GM19035 (cell line): ENCODE measurements at regions not wholly inside any gene's neighbourhood (a gene's known extent, or its start where the extent isn't known, plus 50 kb on each side); places are given as distances from the start of the nearest gene placed in this dataset.
"Not testable (repeated sequence)": the region's sequence is repeated elsewhere in the genome, so short reads cannot be mapped to it uniquely, and the experiment has no call there.

Source experiments
- ATAC-seq: cut with Tn5 transposase; IDR thresholded peaks from one replicate; pipeline ENCODE4 v1.9.1; 2021; ENCODE audit not compliant: unreplicated experiment

GRCh38 chr1:165147799-165148198 is 208.7 kb downstream of the LMX1A start:
- ATAC-seq = no peak

GRCh38 chr1:165144757-165145397 is 211.6 kb downstream of the LMX1A start:
- ATAC-seq = no peak

DNA sequence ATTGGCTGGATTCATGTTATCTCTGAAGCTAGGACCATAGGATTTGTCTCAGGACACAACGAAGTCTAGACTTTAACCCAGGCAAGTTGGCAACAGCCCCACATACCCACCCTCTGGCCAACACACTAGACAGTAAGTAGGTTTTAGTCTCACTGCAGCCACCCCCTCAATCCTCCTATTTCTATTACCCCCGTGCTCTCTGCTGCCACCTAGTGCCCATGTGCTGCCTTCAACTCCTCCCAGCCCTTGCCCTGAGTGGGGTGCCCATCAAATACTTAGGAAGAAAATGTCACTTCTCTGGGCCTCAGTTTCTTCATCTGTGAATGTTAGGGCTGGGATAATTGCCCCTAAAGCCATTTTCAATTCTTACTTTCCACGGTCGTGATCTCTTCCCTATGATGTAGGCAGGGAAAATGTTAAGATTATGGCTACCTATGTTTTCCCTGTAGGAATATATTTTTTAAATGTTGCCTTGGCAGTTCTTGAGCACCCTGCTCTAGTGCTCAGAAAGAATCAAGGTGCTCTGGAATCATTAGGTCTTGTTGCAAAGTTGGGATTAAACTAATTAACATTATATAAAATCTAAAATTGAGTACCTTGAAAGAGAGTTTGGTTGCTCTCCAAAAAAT is 213.0 kb downstream of the LMX1A start:
- no peak for ATAC-seq

GRCh38 chr1:165138960-165139359 is 217.6 kb downstream of the LMX1A start:
- no peak for ATAC-seq

GRCh38 chr1:165137551-165138316 is 218.8 kb downstream of the LMX1A start:
- ATAC-seq = no peak

DNA sequence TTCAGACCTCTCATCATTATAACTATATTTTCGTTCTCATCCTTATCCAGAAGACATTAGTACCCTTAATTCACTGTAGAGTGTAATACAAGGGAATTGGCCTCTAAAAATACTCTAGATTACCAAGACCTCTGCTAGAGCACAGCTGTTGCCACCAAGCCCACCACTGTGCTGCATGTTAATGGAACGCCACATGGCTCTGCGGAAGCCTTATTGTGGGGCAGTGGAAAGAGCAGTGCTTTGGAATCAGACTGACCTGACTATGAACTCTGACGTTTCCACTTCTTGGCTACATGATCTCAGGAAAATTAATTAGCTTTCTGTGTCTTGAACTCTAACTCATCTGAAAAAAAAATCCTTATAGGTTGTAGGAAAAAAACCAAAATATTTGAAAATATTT is 222.1 kb downstream of the LMX1A start:
- ATAC-seq = no peak

DNA sequence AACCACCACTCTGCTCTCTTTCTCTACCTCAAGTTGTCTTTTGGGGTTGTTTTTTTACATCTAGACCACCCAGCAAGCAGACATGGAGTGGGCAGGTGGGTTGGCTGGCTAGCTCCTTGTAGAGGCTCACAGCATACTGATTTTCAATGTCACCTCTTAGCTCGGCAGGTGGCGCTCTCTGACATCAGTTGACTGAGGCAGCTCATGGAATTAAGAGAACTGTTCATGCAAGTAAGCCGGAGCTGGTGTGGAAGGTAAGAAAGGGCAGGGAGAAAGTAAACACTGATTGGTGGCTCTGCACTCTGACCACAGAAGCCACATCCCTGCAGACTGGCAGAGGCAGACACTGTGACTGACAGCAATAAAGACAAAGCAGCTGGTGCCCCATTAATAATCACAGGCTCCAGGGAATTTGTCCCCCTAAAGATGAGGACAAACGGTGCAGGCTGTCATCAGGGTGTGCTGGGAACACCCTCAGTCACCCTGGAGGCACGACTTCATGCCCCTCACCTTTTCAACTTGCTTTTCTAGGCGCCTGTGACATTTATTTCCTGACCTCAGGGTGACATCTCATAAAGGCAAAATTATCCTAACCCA is 226.8 kb downstream of the LMX1A start:
- ATAC-seq = peak; percentile 70

DNA sequence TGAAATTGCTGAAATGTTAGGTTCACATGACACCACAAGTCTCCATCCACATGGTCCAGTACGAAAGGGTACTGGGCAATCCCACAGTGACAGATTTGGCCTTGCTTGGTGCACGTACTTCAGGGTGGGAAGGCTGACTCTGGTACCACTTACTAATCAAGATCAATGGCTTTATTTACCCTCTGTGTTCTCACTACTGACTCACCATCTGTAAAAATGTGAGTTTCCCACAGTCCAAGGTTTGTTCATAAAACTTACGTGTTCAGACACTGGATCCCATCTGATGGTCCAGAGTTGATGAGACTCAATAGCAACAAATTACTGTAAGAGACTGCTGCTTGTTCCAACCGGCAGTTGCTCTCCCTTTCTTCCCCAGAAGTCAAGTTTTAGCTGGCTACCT is 231.7 kb downstream of the LMX1A start:
- ATAC-seq = no peak

DNA sequence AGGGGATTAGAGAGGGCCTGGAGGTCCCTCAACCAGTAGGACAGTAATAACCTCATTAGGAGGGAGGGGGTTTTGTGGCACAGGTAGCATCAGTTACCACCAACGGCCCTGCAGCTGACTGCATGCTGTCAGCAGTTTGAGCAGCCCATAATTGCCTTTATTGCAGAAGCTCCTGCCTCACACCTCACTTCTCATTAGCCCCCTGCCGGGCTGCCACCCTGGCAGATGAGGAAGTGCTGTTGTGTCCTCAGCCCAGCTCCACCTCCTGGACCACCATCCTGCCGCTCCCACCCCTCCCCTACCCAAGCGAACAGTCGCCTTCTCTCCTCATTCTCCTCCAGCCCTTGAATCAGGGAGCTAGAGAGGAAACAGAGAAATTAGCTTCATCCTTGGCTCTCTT is 237.4 kb downstream of the LMX1A start:
- no peak for ATAC-seq

DNA sequence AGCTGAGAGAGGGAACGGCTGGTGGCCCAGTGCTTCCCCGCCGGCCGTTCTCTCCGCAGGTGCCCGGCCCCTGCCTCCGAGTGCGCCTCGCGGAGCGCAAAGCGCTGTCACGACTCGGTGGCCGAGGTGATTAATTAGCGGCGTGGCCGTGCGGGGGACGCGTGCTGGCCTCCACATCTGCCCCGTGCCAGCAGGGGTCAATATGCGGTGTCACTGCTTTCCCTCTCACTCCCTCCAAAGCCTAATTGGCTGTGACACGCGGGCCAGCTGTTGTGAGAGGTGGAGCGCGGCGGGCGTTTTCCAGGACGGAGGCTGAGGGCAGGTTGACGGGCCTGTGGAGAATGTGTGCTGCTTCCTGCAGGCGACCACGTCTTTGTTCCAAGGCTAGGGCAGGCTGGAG is 239.0 kb downstream of the LMX1A start:
- no peak for ATAC-seq

- no peak for ATAC-seq
These were observed 239.8 kb downstream of the LMX1A start for GRCh38 chr1:165116732-165117131.

- no peak for ATAC-seq
These were observed 240.3 kb downstream of the LMX1A start for GRCh38 chr1:165116171-165116570.

DNA sequence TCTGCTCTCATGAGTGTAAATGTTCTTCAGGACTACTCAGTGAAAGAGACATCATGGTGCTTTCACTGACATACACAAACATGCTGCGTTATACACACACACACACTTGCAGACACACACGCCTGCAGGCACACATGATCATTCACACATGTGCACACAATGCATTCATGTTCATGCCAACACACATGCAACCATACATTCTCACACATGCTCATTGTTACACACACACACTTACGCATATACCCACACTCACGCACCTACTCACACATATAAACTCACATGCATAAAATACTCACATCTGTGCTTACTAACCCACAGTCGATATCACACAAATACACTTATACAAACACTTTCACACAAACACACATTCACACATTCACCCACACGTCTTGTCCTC is 241.6 kb downstream of the LMX1A start:
- ATAC-seq = no peak

- ATAC-seq = no peak
These were observed 242.3 kb downstream of the LMX1A start for GRCh38 chr1:165114022-165114888.

DNA sequence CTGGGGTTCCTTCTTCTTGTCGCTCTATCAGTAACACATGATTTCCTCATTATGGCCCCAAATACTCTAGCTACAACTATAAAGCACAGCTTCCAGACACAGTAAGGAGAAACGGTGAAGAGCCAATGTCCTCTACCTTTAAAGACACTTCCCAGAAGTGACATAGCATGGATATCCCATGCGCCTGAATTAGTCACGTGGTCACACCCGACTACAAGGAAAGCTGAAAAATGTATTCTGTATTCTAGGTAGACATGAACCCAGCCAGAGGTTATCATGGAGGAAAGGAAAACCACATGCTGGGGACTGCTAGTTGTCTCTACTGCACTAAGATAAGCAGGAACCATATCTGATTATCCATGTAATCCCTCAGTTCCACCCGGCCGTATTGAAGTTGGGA is 244.3 kb downstream of the LMX1A start:
- ATAC-seq = no peak

GRCh38 chr1:165109013-165109412 is 247.5 kb downstream of the LMX1A start:
- ATAC-seq = no peak

DNA sequence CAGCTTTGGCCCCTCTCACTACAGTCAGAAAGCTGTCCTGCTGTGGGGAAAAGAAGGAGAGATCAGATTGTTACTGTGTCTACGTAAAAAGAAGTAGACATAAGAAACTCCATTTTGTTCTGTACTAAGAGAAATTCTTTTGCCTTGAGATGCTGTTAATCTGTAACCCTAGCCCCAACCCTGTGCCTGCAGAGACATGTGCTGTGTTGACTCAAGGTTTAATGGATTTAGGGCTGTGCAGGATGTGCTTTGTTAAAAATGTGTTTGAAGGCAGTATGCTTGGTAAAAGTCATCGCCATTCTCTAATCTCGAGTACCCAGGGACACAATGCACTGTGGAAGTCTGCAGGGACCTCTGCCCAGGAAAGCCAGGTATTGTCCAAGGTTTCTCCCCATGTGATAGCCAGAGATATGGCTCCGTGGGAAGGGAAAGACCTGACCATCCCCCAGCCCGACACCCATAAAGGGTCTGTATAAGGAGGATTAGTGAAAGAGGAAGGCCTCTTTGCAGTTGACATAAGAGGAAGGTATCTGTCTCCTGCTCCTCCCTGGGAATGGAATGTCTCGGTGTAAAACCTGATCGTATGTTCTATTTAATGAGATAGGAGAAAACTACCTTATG is 263.9 kb downstream of the LMX1A start:
- ATAC-seq = not testable (repeated sequence)

- ATAC-seq = no peak
These were observed 276.1 kb downstream of the LMX1A start for GRCh38 chr1:165080253-165080896.

DNA sequence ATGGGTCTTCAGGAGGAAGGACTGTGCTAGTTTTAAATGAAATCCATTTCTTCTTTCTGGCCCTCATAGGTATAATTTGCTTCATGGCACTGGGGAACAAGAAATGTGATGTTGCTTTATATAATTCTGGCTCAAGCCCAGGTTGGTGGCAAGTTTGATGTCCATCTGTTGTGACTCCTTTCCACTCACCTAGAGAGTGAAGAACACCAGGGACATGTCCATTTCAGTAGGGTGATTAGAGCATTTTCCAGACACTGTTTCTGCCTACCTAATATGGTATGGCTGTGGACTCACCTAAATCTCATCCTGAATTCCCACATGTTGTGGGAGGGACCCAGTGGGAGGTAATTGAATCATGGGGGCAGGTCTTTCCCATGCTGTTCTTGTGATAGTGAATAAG is 278.1 kb downstream of the LMX1A start:
- ATAC-seq = no peak
